B cell (primary cell): ENCODE measurements at regions not wholly inside any gene's neighbourhood (a gene's known extent, or its start where the extent isn't known, plus 50 kb on each side); places are given as distances from the start of the nearest gene placed in this dataset.

Source experiments
- CTCF ChIP-seq: fragments of 200-600 bp; IDR thresholded peaks from one replicate; pipeline ENCODE4 v1.8.0; 2022; ENCODE audit warnings: antibody characterized with exemption, mild to moderate bottlenecking
- EZH2 ChIP-seq: IDR thresholded peaks from 2 replicates; pipeline ENCODE4 v1.6.1; 2012; ENCODE audit warnings: borderline replicate concordance, low read depth, mild to moderate bottlenecking, moderate library complexity, low read length; ENCODE audit not compliant: insufficient read depth, poor library complexity, severe bottlenecking

GRCh38 chr6:112620812-112621569, 273.9 kb downstream of the RFPL4B start:
- TF ChIP-seq CTCF (no peak), EZH2 (no peak)
